ENCODE measurements at regions not wholly inside any gene's neighbourhood (a gene's known extent, or its start where the extent isn't known, plus 50 kb on each side); places are given as distances from the start of the nearest gene placed in this dataset.

GRCh38 chr6:170470734-170471133 is 82.4 kb downstream of the PSMB1 start:
- Histone ChIP-seq H3K4me1 (ENCODE audit: insufficient read depth, insufficient read length) (no peaks in the 10 kb centered on the region), H3K9ac (ENCODE audit: insufficient read length, low read depth) (no peak overlapping the region), H3K4me3 (ENCODE audit: insufficient read length, low read depth) (no peak overlapping the region), H3K36me3 (ENCODE audit: insufficient read depth, insufficient read length, low read length) (no peaks in the 10 kb centered on the region), H3K27me3 (ENCODE audit: insufficient read depth, insufficient read length) (no peaks in the 10 kb centered on the region), H3K9me3 (ENCODE audit: insufficient read depth, low read length) (peaks cover 11% of the 10 kb centered on the region)
- TF ChIP-seq ZNF274 (IDR thresholded peaks at IDR 0.05; ENCODE audit: low read depth, low read length) (no peak), SUZ12 (IDR thresholded peaks at IDR 0.05; ENCODE audit: extremely low read depth, insufficient read depth, insufficient read length) (no peak), YY1 (IDR thresholded peaks at IDR 0.05; ENCODE audit: insufficient read depth, insufficient read length) (no peak)
- no peak for DNase-seq (ENCODE audit: low read depth, low spot score)

GRCh38 chr6:170464524-170464979 is 88.6 kb downstream of the PSMB1 start:
- Histone ChIP-seq H3K36me3 (ENCODE audit: insufficient read depth, insufficient read length, low read length) (no peaks in the 10 kb centered on the region), H3K4me1 (ENCODE audit: insufficient read depth, insufficient read length) (peaks cover 4% of the 10 kb centered on the region), H3K4me3 (ENCODE audit: insufficient read length, low read depth) (no peak overlapping the region), H3K9me3 (ENCODE audit: insufficient read depth, low read length) (peaks cover 11% of the 10 kb centered on the region), H3K9ac (ENCODE audit: insufficient read length, low read depth) (no peak overlapping the region), H3K27me3 (ENCODE audit: insufficient read depth, insufficient read length) (no peaks in the 10 kb centered on the region)
- TF ChIP-seq ZNF274 (IDR thresholded peaks at IDR 0.05; ENCODE audit: low read depth, low read length) (no peak), YY1 (IDR thresholded peaks at IDR 0.05; ENCODE audit: insufficient read depth, insufficient read length) (no peak), SUZ12 (IDR thresholded peaks at IDR 0.05; ENCODE audit: extremely low read depth, insufficient read depth, insufficient read length) (no peak)
- DNase-seq (ENCODE audit: low read depth, low spot score), result no peak

- no peak for DNase-seq (ENCODE audit: low read depth, low spot score)
- no peak overlapping the region for H3K4me3 ChIP-seq (ENCODE audit: insufficient read length, low read depth)
- TF ChIP-seq YY1 (IDR thresholded peaks at IDR 0.05; ENCODE audit: insufficient read depth, insufficient read length) (no peak), SUZ12 (IDR thresholded peaks at IDR 0.05; ENCODE audit: extremely low read depth, insufficient read depth, insufficient read length) (no peak), ZNF274 (IDR thresholded peaks at IDR 0.05; ENCODE audit: low read depth, low read length) (no peak)
- no peaks in the 10 kb centered on the region for H3K36me3 ChIP-seq (ENCODE audit: insufficient read depth, insufficient read length, low read length)
- H3K9me3 ChIP-seq (ENCODE audit: insufficient read depth, low read length), result peaks cover 11% of the 10 kb centered on the region
- peaks cover 4% of the 10 kb centered on the region for H3K4me1 ChIP-seq (ENCODE audit: insufficient read depth, insufficient read length)
- no peak overlapping the region for H3K9ac ChIP-seq (ENCODE audit: insufficient read length, low read depth)
- no peaks in the 10 kb centered on the region for H3K27me3 ChIP-seq (ENCODE audit: insufficient read depth, insufficient read length)
These were observed 89.0 kb downstream of the PSMB1 start for GRCh38 chr6:170464080-170464479.

GRCh38 chr6:170463101-170463721 is 89.9 kb downstream of the PSMB1 start:
- H3K9ac ChIP-seq (ENCODE audit: insufficient read length, low read depth), result no peak overlapping the region
- no peak overlapping the region for H3K4me3 ChIP-seq (ENCODE audit: insufficient read length, low read depth)
- H3K4me1 ChIP-seq (ENCODE audit: insufficient read depth, insufficient read length), result peaks cover 4% of the 10 kb centered on the region
- no peaks in the 10 kb centered on the region for H3K36me3 ChIP-seq (ENCODE audit: insufficient read depth, insufficient read length, low read length)
- TF ChIP-seq YY1 (IDR thresholded peaks at IDR 0.05; ENCODE audit: insufficient read depth, insufficient read length) (no peak), ZNF274 (IDR thresholded peaks at IDR 0.05; ENCODE audit: low read depth, low read length) (no peak), SUZ12 (IDR thresholded peaks at IDR 0.05; ENCODE audit: extremely low read depth, insufficient read depth, insufficient read length) (no peak)
- peaks cover 11% of the 10 kb centered on the region for H3K9me3 ChIP-seq (ENCODE audit: insufficient read depth, low read length)
- no peaks in the 10 kb centered on the region for H3K27me3 ChIP-seq (ENCODE audit: insufficient read depth, insufficient read length)
- no peak for DNase-seq (ENCODE audit: low read depth, low spot score)

- Histone ChIP-seq H3K9me3 (ENCODE audit: insufficient read depth, low read length) (peaks cover 6% of the 10 kb centered on the region), H3K4me1 (ENCODE audit: insufficient read depth, insufficient read length) (peaks cover 4% of the 10 kb centered on the region), H3K9ac (ENCODE audit: insufficient read length, low read depth) (no peak overlapping the region), H3K36me3 (ENCODE audit: insufficient read depth, insufficient read length, low read length) (no peaks in the 10 kb centered on the region), H3K4me3 (ENCODE audit: insufficient read length, low read depth) (no peak overlapping the region), H3K27me3 (ENCODE audit: insufficient read depth, insufficient read length) (no peaks in the 10 kb centered on the region)
- no peak for DNase-seq (ENCODE audit: low read depth, low spot score)
- TF ChIP-seq SUZ12 (IDR thresholded peaks at IDR 0.05; ENCODE audit: extremely low read depth, insufficient read depth, insufficient read length) (no peak), YY1 (IDR thresholded peaks at IDR 0.05; ENCODE audit: insufficient read depth, insufficient read length) (no peak), ZNF274 (IDR thresholded peaks at IDR 0.05; ENCODE audit: low read depth, low read length) (no peak)
These were observed 90.6 kb downstream of the PSMB1 start for GRCh38 chr6:170462366-170463020.

GRCh38 chr6:170461556-170462365 is 91.3 kb downstream of the PSMB1 start:
- Histone ChIP-seq H3K27me3 (ENCODE audit: insufficient read depth, insufficient read length) (no peaks in the 10 kb centered on the region), H3K4me3 (ENCODE audit: insufficient read length, low read depth) (no peak overlapping the region), H3K36me3 (ENCODE audit: insufficient read depth, insufficient read length, low read length) (no peaks in the 10 kb centered on the region), H3K4me1 (ENCODE audit: insufficient read depth, insufficient read length) (peaks cover 4% of the 10 kb centered on the region), H3K9ac (ENCODE audit: insufficient read length, low read depth) (no peak overlapping the region), H3K9me3 (ENCODE audit: insufficient read depth, low read length) (peaks cover 5% of the 10 kb centered on the region)
- TF ChIP-seq ZNF274 (IDR thresholded peaks at IDR 0.05; ENCODE audit: low read depth, low read length) (no peak), SUZ12 (IDR thresholded peaks at IDR 0.05; ENCODE audit: extremely low read depth, insufficient read depth, insufficient read length) (no peak), YY1 (IDR thresholded peaks at IDR 0.05; ENCODE audit: insufficient read depth, insufficient read length) (no peak)
- no peak for DNase-seq (ENCODE audit: low read depth, low spot score)

- Histone ChIP-seq H3K36me3 (ENCODE audit: insufficient read depth, insufficient read length, low read length) (no peaks in the 10 kb centered on the region), H3K4me3 (ENCODE audit: insufficient read length, low read depth) (no peak overlapping the region), H3K27me3 (ENCODE audit: insufficient read depth, insufficient read length) (no peaks in the 10 kb centered on the region), H3K9ac (ENCODE audit: insufficient read length, low read depth) (no peak overlapping the region), H3K9me3 (ENCODE audit: insufficient read depth, low read length) (peaks cover 4% of the 10 kb centered on the region), H3K4me1 (ENCODE audit: insufficient read depth, insufficient read length) (peaks cover 4% of the 10 kb centered on the region)
- TF ChIP-seq SUZ12 (IDR thresholded peaks at IDR 0.05; ENCODE audit: extremely low read depth, insufficient read depth, insufficient read length), result no peak
- no peak for TF ChIP-seq YY1 (IDR thresholded peaks at IDR 0.05; ENCODE audit: insufficient read depth, insufficient read length)
- no peak for TF ChIP-seq ZNF274 (IDR thresholded peaks at IDR 0.05; ENCODE audit: low read depth, low read length)
- no peak for DNase-seq (ENCODE audit: low read depth, low spot score)
These were observed 92.0 kb downstream of the PSMB1 start for GRCh38 chr6:170461111-170461510.

Measured in NT2/D1 (cell line).